DND-41 (cell line): ENCODE measurements at regions not wholly inside any gene's neighbourhood (a gene's known extent, or its start where the extent isn't known, plus 50 kb on each side); places are given as distances from the start of the nearest gene placed in this dataset.

ENCODE experiments used
- CTCF ChIP-seq: IDR thresholded peaks from 2 replicates; pipeline ENCODE4 v1.5.1; 2012; ENCODE audit warnings: borderline replicate concordance, low read length, moderate library complexity, mild to moderate bottlenecking; ENCODE audit not compliant: poor library complexity, severe bottlenecking; ENCODE audit errors: extremely low read depth
- EZH2 ChIP-seq: IDR thresholded peaks from 3 replicates; pipeline ENCODE4 v1.6.1; 2012; ENCODE audit warnings: borderline replicate concordance, low read depth, mild to moderate bottlenecking, moderate library complexity, low read length, inconsistent platforms; ENCODE audit not compliant: severe bottlenecking

- no peak for TF ChIP-seq CTCF
- TF ChIP-seq EZH2, result no peak
Observed at GRCh38 chr1:115462566-115463076, 124.6 kb upstream of the NGF start.
